DMS79 treated with DMSO at 0.1 percent for 48 hours (cell line): ENCODE measurements at regions not wholly inside any gene's neighbourhood (a gene's known extent, or its start where the extent isn't known, plus 50 kb on each side); places are given as distances from the start of the nearest gene placed in this dataset.

Experiments used
- DNase-seq: peaks from one replicate; lab custom pipeline; 2025; lab: John Stamatoyannopoulos, UW

GRCh38 chr2:156695595-156695994, 259.4 kb downstream of the GPD2 start:
- DNase-seq = no peak

DNA sequence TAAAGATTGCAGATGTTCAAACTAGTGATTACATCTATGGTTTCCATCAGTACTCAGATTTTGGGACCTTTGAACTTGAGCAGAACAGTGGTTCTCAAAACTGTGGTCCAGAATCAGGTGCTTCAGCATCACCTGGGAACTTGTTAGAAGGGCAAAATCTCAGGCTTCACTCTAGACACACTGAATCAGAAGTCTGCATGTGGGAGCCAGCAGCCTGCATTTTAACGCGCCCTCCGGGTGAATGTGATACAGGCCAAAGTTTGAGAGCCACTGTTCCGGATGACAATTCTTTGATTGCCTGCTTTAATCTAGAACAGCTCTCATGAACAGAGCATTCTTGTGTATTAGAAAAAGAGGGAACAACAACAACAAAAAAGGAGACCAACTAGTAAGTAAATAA, 261.7 kb downstream of the GPD2 start:
- no peak for DNase-seq

GRCh38 chr2:156700681-156701080, 264.5 kb downstream of the GPD2 start:
- no peak for DNase-seq

DNA sequence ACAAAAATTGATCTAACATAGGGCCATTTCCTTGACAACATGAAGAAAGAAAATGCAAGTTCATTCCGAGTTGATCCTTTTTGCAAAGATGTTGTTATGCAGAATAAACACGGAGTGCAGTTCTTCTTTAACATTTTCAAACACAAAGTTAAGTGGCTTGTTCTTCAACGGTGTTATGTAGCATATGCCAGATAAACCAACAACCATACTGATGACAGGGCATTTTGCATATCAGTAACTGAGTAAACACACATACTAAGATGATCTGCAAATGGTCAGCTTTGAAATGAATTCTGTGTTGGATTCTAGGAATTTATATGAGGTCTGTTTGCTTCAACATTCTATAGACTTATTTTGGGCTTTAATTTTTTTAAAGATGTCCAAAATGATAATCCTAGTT, 266.4 kb downstream of the GPD2 start:
- DNase-seq = no peak

DNA sequence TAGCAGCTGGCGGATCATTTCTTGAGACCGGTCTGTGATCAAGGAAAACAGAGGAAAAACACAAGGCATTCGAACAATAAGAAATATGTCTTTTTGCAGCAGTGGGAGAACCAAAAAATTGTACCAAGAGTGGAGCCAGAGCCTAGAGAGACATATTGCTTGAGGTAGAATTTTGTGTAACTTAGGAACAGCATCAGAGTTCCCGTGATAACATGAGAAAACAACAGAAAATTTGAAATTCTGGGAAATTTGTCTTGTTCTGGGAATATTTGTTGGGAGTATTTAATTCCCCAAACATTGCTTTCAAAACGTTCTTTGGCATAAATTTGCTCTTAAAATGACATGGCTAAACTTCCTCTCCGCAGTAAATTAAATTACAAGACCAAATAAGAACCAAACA, 267.5 kb downstream of the GPD2 start:
- DNase-seq = no peak

- no peak for DNase-seq
Observed at GRCh38 chr2:156704132-156704531, 268.0 kb downstream of the GPD2 start.

DNA sequence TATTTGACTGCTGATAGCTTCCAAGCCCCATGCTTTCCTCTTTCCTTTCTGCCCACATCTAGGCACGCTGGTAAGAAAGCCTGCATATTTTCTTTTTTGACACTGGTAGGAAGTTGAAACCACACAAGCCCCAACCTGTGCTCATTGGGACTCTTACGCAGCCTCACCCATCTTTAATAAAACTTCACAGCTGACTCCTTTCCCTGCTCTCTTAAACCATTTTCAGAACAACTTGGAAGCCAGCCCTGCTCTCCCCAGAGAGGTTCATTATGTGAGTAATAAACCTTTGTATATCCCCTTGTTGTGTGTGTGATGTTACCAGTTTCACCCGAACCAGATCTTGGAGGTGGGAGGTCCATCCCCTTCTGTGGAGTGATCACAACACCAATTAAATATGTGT, 268.4 kb downstream of the GPD2 start:
- DNase-seq = no peak

- DNase-seq = no peak
Observed at GRCh38 chr2:156706576-156706975, 270.4 kb downstream of the GPD2 start.

DNA sequence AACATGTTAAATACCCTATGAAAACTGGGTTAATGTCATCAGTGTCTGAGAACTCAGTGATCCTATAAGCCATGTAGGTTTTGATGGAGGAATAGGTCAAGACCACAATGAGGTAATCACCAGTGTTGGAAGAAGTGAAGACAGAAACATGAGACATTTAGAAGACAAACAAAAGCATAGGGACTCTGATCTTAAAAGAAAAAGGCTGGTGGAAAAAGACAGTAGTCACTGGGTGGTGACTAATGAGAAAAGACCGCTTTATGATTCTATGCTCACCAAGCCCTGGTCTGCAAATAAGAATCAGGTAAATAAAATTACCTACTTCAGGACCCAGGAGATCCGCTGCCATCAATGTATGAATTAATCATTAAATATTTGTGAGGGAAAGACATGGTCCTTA, 271.9 kb downstream of the GPD2 start:
- DNase-seq = no peak

DNA sequence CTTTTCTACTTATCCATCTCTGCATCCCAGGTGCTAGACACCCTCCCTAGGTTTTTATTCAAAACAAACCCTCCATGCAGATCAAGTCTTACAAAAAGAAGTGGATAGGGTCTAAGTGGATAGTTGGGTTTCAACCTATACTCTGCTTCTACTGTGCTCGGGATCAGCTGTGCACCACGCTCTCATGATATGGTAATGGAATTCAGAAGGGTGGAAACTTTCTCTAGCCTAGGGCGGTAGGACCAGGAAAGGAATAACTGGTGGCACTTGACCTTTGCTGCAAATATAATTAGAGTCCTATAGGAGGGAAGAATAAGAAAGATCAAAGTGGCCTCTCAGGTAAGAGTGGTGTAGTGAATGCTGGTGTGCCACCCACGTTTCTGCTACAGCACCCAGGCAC, 272.9 kb downstream of the GPD2 start:
- DNase-seq = no peak

- no peak for DNase-seq
Observed at GRCh38 chr2:156719036-156719435, 282.9 kb downstream of the GPD2 start.

DNA sequence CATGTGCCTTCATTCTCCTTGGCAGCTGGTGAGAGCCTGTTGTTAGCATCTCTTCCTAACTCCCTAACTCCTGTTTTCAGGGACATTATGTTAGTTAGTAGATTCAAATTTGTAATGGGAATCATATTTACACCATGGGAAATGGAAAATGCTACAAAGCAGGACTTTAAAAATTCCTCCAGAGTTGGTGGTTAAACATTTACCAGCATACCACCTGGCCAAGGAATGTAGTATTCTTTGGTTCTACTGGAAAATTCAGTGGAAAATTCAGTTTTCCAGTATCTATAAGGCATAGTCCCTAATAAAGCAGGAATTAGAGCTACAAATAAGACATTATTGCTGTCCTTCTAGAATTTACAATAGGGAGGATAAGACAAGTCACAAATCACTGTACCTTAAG, 291.7 kb downstream of the GPD2 start:
- DNase-seq = no peak

- no peak for DNase-seq
Observed at GRCh38 chr2:156728328-156728727, 292.1 kb downstream of the GPD2 start.

GRCh38 chr2:156731506-156731905, 295.3 kb downstream of the GPD2 start:
- DNase-seq = no peak

DNA sequence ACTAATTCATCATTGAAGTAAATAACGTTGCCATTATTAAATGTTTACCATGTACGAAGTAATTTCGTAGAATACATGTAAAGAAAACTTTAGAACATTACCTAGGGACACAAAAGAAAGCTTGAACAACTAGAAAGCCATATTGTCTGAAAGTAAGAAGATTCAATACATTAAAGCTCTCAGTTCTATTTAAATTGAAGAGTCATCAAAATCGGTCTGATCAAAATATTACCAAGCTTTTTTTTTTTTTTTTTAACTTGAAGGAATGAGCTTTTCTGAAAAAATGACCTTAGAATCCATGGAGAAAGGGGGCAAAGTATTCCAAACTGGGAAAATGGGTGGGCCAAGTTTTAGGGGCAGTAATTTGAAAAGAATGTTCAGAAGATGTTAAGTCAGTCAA, 300.8 kb downstream of the GPD2 start:
- DNase-seq = no peak

DNA sequence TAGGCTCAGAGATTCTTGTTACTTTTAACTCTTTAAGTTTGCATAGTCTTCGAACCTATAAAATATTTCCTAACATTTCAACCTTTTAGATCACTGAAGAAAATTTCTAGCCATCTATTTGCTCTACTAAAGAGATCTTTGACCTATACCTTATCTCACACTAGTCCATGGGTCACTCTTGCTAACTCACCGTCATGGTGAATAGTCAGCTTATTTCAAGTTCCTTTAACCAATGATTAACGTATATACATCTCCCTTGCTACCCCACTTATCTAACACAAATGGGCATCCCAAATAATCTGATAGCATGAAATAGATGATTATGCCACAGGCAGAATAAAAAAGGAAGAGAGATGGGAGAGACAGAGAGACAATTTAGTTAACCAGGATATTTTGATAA, 303.1 kb downstream of the GPD2 start:
- no peak for DNase-seq

- DNase-seq = no peak
Observed at GRCh38 chr2:156745619-156746018, 309.4 kb downstream of the GPD2 start.

GRCh38 chr2:156748221-156748620, 312.0 kb downstream of the GPD2 start:
- no peak for DNase-seq

DNA sequence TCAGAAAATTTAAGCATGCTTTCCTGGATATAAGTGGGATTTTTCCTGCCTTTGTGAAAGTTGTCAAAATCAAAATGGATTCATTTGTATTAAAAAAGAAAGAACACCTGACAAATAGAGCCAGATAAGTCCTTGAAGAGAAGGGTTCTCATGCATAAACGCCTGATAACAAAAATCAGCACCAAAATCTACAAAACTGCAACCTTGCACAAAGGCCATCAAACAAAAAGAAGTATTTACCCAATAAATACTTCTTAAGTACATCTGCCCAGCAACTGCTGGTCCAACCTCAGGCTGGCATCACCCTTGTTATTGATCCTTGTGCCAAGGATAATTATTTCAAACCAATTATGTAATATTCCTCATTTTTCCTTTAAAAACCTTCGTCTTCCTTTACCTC, 315.9 kb downstream of the GPD2 start:
- no peak for DNase-seq

DNA sequence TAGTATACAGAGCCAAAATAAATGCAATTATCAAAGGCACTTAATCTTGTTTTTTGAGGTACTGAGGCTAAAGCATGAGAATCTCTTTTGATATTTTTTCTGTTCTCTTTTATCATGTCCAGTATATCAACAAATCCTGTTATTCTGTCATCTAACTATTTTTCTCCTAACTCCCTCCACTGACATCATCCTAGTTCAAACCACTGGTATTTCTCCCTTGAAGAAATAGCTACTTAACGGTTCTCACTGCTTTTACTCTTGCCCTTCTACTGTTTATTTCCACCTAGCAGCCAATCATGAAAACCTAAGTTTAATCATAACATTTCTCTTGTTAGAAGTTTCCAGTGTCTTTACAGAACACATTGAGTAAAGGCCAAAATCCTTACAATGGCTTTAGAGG, 317.6 kb downstream of the GPD2 start:
- no peak for DNase-seq

DNA sequence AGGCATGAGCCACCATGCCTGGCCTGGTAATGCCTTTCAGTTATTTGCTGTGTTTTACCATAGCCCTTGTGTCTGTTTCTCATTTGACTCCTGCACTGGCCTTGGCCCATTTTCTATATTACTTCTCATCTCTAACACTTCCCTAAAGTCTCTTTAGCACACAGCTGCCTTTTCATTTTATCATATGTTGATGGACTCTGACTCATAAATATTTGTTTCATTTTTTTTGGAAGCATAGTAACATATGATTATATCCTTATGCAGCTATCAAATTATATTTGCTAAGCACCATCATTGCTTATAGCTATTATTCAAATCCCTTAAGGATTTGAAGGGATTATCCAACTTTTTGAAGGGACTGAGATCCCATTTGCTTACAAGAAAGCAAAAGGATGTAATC, 320.3 kb downstream of the GPD2 start:
- DNase-seq = no peak

DNA sequence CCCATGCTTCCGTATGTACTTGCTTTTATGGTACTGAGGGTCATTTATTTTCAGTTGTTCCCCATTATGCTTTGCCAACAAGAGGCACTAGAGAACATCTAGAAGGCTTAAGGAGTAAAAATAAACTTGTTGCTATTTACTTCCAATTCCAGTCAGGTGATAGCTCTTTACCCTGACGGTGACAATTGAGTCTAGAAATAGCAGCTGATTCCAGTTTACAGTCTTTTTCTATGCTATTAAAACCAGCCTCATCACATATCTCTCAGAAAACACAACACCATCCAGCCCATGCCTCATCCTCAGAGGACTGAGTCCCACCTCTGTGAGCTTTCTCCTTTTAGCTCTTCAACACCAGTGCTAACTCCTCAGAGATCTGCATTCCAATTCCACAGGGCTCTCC, 327.0 kb downstream of the GPD2 start:
- DNase-seq = no peak

- DNase-seq = no peak
Observed at GRCh38 chr2:156765043-156765442, 328.9 kb downstream of the GPD2 start.

DNA sequence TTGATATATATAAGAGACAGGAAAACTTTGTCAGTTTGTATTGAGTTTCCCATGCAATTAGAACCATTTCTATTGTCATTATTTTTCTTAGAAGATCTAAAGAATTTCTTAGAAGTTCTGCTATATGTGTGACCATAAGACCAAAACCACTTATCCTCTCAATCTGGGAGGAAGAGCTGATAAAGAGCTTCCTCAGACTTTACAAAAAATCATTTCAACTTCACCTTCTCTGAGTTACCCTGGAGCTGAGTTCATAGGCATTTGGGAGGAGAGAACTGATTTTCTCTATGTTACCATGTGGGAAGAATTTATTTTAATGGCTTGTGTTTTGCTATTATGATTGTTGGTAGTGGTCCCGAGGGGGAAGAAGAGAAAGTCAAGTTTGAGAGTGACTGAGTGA, 329.3 kb downstream of the GPD2 start:
- no peak for DNase-seq

GRCh38 chr2:156769802-156770201, 333.6 kb downstream of the GPD2 start:
- DNase-seq = no peak
